GM23338 (cell line): ENCODE measurements at regions not wholly inside any gene's neighbourhood (a gene's known extent, or its start where the extent isn't known, plus 50 kb on each side); places are given as distances from the start of the nearest gene placed in this dataset.

Source experiments
- ATAC-seq: fragments of 200-7000 bp; cut with Tn5 transposase; 3 replicates; pipeline ENCODE4 v1.9.1; 2020
- DNase-seq: peaks from one replicate; pipeline ENCODE4 v3.0.0-alpha.2; 2015; ENCODE audit warnings: low spot score
- H2AFZ ChIP-seq: fragments of 200-600 bp; sonication (generic); 2 replicates; pipeline ENCODE4 v1.8.0; 2016; ENCODE audit warnings: antibody characterized with exemption, mild to moderate bottlenecking, moderate library complexity
- H3F3A ChIP-seq: fragments of 200-600 bp; sonication (generic); replicated peaks from 2 replicates; pipeline ENCODE4 v1.8.0; 2017; ENCODE audit warnings: antibody characterized with exemption, mixed run types, low read depth
- H3K27ac ChIP-seq: fragments of 200-600 bp; sonication (generic); 2 replicates; pipeline ENCODE4 v1.6.1; 2016; ENCODE audit warnings: low read depth
- H3K27me3 ChIP-seq: fragments of 200-600 bp; sonication (generic); 2 replicates; pipeline ENCODE4 v1.8.0; 2016; ENCODE audit warnings: mild to moderate bottlenecking, mixed run types, moderate library complexity; ENCODE audit not compliant: insufficient read depth
- H3K36me3 ChIP-seq: fragments of 200-600 bp; sonication (generic); 2 replicates; pipeline ENCODE4 v1.8.0; 2016; ENCODE audit warnings: mild to moderate bottlenecking; ENCODE audit not compliant: insufficient read depth
- H3K4me1 ChIP-seq: fragments of 200-600 bp; sonication (generic); 2 replicates; pipeline ENCODE4 v1.8.0; 2016; ENCODE audit warnings: mild to moderate bottlenecking, moderate library complexity; ENCODE audit not compliant: insufficient read depth
- H3K4me2 ChIP-seq: fragments of 200-600 bp; sonication (generic); 2 replicates; pipeline ENCODE4 v1.7.1; 2017; ENCODE audit warnings: mixed run types
- H3K4me3 ChIP-seq: fragments of 200-600 bp; sonication (generic); 2 replicates; pipeline ENCODE4 v1.6.1; 2016; ENCODE audit warnings: mixed run types
- H3K79me2 ChIP-seq: fragments of 200-600 bp; sonication (generic); replicated peaks from 2 replicates; pipeline ENCODE4 v1.8.0; 2017; ENCODE audit warnings: mild to moderate bottlenecking; ENCODE audit not compliant: insufficient read depth
- H3K9me2 ChIP-seq: fragments of 200-600 bp; sonication (generic); 2 replicates; pipeline ENCODE4 v1.8.0; 2017; ENCODE audit not compliant: insufficient read depth
- H4K20me1 ChIP-seq: fragments of 200-600 bp; sonication (generic); replicated peaks from 2 replicates; pipeline ENCODE4 v1.8.0; 2017; ENCODE audit warnings: mild to moderate bottlenecking; ENCODE audit not compliant: insufficient read depth
- H3K27ac Mint-ChIP-seq: 2 replicates; pipeline ENCODE4 v1.8.0; 2020; ENCODE audit warnings: inconsistent platforms, mild to moderate bottlenecking, moderate library complexity, mixed read lengths
- H3K27me3 Mint-ChIP-seq: 3 replicates; pipeline ENCODE4 v1.8.0; 2022; ENCODE audit warnings: low read depth, mild to moderate bottlenecking, moderate library complexity, mixed read lengths, inconsistent platforms; ENCODE audit not compliant: insufficient read depth, poor library complexity
- H3K36me3 Mint-ChIP-seq: 3 replicates; pipeline ENCODE4 v1.8.0; 2021; ENCODE audit warnings: low read depth, mild to moderate bottlenecking, inconsistent platforms, moderate library complexity, mixed read lengths
- H3K4me1 Mint-ChIP-seq: 3 replicates; pipeline ENCODE4 v1.8.0; 2020; ENCODE audit warnings: mild to moderate bottlenecking, inconsistent platforms, mixed read lengths
- H3K4me3 Mint-ChIP-seq: 3 replicates; pipeline ENCODE4 v1.8.0; 2021; ENCODE audit warnings: moderate library complexity, mild to moderate bottlenecking, inconsistent platforms, mixed read lengths
- H3K9me3 Mint-ChIP-seq: 3 replicates; pipeline ENCODE4 v1.8.0; 2020; ENCODE audit warnings: moderate library complexity, mild to moderate bottlenecking, inconsistent platforms, mixed read lengths
- CREB1 ChIP-seq: fragments of 250-450 bp; sonication (Bioruptor Pico); IDR thresholded peaks from 2 replicates; pipeline ENCODE4 v1.5.0; 2020; ENCODE audit warnings: low read depth, mild to moderate bottlenecking, moderate library complexity
- JUNB ChIP-seq: IDR thresholded peaks from one replicate; pipeline ENCODE4 v1.6.1; 2016; ENCODE audit warnings: antibody characterized with exemption; ENCODE audit not compliant: unreplicated experiment
- NANOG ChIP-seq: IDR thresholded peaks from 2 replicates; pipeline ENCODE4 v1.6.1; 2016; ENCODE audit warnings: antibody characterized with exemption, borderline replicate concordance
- STAT1 ChIP-seq: IDR thresholded peaks from one replicate; pipeline ENCODE4 v1.6.1; 2016; ENCODE audit warnings: antibody characterized with exemption; ENCODE audit not compliant: unreplicated experiment
- ZNF114 ChIP-seq: fragments of 250-450 bp; sonication (Bioruptor Pico); IDR thresholded peaks from 2 replicates; pipeline ENCODE4 v1.5.0; 2020; ENCODE audit warnings: mild to moderate bottlenecking, moderate library complexity
- TF ChIP-seq, protein P1 (sequence below): IDR thresholded peaks from 2 replicates; pipeline ENCODE4 v1.6.1; 2016; ENCODE audit warnings: antibody characterized with exemption
- TF ChIP-seq, protein P2 (sequence below): fragments of 250-450 bp; sonication (Bioruptor Pico); IDR thresholded peaks from 2 replicates; pipeline ENCODE4 v1.5.0; 2020; ENCODE audit warnings: mild to moderate bottlenecking, moderate library complexity

DNA sequence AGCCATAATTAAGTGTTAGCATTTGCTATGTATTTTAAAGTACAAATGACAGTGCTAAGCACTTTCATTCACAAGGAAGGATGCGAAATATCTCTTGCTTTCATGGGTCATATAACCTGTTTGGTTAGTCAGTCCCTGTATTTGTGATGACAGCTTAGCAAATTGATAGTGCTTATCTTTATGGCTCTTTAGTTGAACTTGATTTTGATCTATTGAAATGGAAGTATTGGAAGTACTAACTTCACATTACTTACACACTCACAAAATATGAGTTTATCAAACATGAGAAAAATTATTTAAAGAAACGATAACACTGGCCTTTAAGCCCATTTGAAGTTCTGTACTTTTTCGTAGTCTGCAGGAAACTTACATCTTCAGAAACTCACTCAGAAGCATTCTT lies 97.4 kb upstream of the NEUROD1 start:
- H3K4me1 Mint-ChIP-seq = peaks cover 12% of the 10 kb centered on the region
- ATAC-seq (no peak), DNase-seq (no peak)
- H3K27me3 Mint-ChIP-seq = peaks cover 3% of the 10 kb centered on the region
- H2AFZ ChIP-seq = no peak overlapping the region
- no peak overlapping the region for H3K4me2 ChIP-seq
- H3K9me3 Mint-ChIP-seq = no peaks in the 10 kb centered on the region
- no peak overlapping the region for H3K27ac ChIP-seq
- H3K27ac Mint-ChIP-seq = no peak overlapping the region
- H3K4me3 ChIP-seq = no peak overlapping the region
- 0 out of 2 replicates have a peak, but pooled peaks cover 6% of the 10 kb centered on the region for H3K4me1 ChIP-seq
- H3K9me2 ChIP-seq = 0 out of 2 replicates have a peak, but pooled peaks cover 13% of the 10 kb centered on the region
- TF ChIP-seq, protein P1, sequence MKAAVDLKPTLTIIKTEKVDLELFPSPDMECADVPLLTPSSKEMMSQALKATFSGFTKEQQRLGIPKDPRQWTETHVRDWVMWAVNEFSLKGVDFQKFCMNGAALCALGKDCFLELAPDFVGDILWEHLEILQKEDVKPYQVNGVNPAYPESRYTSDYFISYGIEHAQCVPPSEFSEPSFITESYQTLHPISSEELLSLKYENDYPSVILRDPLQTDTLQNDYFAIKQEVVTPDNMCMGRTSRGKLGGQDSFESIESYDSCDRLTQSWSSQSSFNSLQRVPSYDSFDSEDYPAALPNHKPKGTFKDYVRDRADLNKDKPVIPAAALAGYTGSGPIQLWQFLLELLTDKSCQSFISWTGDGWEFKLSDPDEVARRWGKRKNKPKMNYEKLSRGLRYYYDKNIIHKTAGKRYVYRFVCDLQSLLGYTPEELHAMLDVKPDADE = no peak
- TF ChIP-seq JUNB = no peak
- TF ChIP-seq ZNF114 (CRISPR knock-in tag) = no peak
- TF ChIP-seq CREB1 (CRISPR knock-in tag) = no peak
- TF ChIP-seq, protein P2, sequence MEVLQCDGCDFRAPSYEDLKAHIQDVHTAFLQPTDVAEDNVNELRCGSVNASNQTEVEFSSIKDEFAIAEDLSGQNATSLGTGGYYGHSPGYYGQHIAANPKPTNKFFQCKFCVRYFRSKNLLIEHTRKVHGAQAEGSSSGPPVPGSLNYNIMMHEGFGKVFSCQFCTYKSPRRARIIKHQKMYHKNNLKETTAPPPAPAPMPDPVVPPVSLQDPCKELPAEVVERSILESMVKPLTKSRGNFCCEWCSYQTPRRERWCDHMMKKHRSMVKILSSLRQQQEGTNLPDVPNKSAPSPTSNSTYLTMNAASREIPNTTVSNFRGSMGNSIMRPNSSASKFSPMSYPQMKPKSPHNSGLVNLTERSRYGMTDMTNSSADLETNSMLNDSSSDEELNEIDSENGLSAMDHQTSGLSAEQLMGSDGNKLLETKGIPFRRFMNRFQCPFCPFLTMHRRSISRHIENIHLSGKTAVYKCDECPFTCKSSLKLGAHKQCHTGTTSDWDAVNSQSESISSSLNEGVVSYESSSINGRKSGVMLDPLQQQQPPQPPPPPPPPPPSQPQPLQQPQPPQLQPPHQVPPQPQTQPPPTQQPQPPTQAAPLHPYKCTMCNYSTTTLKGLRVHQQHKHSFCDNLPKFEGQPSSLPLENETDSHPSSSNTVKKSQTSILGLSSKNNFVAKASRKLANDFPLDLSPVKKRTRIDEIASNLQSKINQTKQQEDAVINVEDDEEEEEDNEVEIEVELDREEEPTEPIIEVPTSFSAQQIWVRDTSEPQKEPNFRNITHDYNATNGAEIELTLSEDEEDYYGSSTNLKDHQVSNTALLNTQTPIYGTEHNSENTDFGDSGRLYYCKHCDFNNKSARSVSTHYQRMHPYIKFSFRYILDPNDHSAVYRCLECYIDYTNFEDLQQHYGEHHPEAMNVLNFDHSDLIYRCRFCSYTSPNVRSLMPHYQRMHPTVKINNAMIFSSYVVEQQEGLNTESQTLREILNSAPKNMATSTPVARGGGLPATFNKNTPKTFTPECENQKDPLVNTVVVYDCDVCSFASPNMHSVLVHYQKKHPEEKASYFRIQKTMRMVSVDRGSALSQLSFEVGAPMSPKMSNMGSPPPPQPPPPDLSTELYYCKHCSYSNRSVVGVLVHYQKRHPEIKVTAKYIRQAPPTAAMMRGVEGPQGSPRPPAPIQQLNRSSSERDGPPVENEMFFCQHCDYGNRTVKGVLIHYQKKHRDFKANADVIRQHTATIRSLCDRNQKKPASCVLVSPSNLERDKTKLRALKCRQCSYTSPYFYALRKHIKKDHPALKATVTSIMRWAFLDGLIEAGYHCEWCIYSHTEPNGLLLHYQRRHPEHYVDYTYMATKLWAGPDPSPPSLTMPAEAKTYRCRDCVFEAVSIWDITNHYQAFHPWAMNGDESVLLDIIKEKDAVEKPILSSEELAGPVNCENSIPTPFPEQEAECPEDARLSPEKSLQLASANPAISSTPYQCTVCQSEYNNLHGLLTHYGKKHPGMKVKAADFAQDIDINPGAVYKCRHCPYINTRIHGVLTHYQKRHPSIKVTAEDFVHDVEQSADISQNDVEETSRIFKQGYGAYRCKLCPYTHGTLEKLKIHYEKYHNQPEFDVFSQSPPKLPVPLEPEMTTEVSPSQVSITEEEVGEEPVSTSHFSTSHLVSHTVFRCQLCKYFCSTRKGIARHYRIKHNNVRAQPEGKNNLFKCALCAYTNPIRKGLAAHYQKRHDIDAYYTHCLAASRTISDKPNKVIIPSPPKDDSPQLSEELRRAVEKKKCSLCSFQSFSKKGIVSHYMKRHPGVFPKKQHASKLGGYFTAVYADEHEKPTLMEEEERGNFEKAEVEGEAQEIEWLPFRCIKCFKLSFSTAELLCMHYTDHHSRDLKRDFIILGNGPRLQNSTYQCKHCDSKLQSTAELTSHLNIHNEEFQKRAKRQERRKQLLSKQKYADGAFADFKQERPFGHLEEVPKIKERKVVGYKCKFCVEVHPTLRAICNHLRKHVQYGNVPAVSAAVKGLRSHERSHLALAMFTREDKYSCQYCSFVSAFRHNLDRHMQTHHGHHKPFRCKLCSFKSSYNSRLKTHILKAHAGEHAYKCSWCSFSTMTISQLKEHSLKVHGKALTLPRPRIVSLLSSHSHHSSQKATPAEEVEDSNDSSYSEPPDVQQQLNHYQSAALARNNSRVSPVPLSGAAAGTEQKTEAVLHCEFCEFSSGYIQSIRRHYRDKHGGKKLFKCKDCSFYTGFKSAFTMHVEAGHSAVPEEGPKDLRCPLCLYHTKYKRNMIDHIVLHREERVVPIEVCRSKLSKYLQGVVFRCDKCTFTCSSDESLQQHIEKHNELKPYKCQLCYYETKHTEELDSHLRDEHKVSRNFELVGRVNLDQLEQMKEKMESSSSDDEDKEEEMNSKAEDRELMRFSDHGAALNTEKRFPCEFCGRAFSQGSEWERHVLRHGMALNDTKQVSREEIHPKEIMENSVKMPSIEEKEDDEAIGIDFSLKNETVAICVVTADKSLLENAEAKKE = no peak
- no peak for TF ChIP-seq STAT1
- no peak for TF ChIP-seq NANOG
- no peaks in the 10 kb centered on the region for H3K36me3 Mint-ChIP-seq
- no peaks in the 10 kb centered on the region for H3K36me3 ChIP-seq
- no peaks in the 10 kb centered on the region for H4K20me1 ChIP-seq
- no peaks in the 10 kb centered on the region for H3K79me2 ChIP-seq
- no peak overlapping the region for H3K4me3 Mint-ChIP-seq
- H3K27me3 ChIP-seq = no peaks in the 10 kb centered on the region
- no peaks in the 10 kb centered on the region for H3F3A ChIP-seq
